ENCODE measurements at regions not wholly inside any gene's neighbourhood (a gene's known extent, or its start where the extent isn't known, plus 50 kb on each side); places are given as distances from the start of the nearest gene placed in this dataset.

- H3K4me3 ChIP-seq (ENCODE audit: low read depth, low read length) = no peak overlapping the region
- H3K27me3 ChIP-seq = no peaks in the 10 kb centered on the region
- no peaks in the 10 kb centered on the region for H3K9me3 ChIP-seq
- no peaks in the 10 kb centered on the region for H3K36me3 ChIP-seq
- TF ChIP-seq CTCF (IDR thresholded peaks at IDR 0.05; ENCODE audit: low read depth, low read length) = no peak
- no peaks in the 10 kb centered on the region for H3K4me1 ChIP-seq
- no peak for DNase-seq
Observed at GRCh38 chrX:87755493-87755892, 237.9 kb downstream of the KLHL4 start.

GRCh38 chrX:87788976-87789375, 271.4 kb downstream of the KLHL4 start:
- Histone ChIP-seq H3K36me3 (no peaks in the 10 kb centered on the region), H3K4me3 (ENCODE audit: low read depth, low read length) (no peak overlapping the region), H3K27me3 (no peaks in the 10 kb centered on the region), H3K9me3 (no peaks in the 10 kb centered on the region), H3K4me1 (no peaks in the 10 kb centered on the region)
- no peak for DNase-seq
- no peak for TF ChIP-seq CTCF (IDR thresholded peaks at IDR 0.05; ENCODE audit: low read depth, low read length)

GRCh38 chrX:87798039-87798438, 280.4 kb downstream of the KLHL4 start:
- Histone ChIP-seq H3K27me3 (no peaks in the 10 kb centered on the region), H3K4me3 (ENCODE audit: low read depth, low read length) (no peak overlapping the region), H3K9me3 (no peaks in the 10 kb centered on the region), H3K36me3 (no peaks in the 10 kb centered on the region), H3K4me1 (no peaks in the 10 kb centered on the region)
- no peak for DNase-seq
- no peak for TF ChIP-seq CTCF (IDR thresholded peaks at IDR 0.05; ENCODE audit: low read depth, low read length)

- TF ChIP-seq CTCF (IDR thresholded peaks at IDR 0.05; ENCODE audit: low read depth, low read length) = no peak
- Histone ChIP-seq H3K4me1 (no peaks in the 10 kb centered on the region), H3K36me3 (no peaks in the 10 kb centered on the region), H3K27me3 (no peaks in the 10 kb centered on the region), H3K9me3 (no peaks in the 10 kb centered on the region), H3K4me3 (ENCODE audit: low read depth, low read length) (no peak overlapping the region)
- no peak for DNase-seq
Observed at GRCh38 chrX:87805829-87806490, 288.4 kb downstream of the KLHL4 start.

GRCh38 chrX:87808576-87809243, 291.1 kb downstream of the KLHL4 start:
- no peak for TF ChIP-seq CTCF (IDR thresholded peaks at IDR 0.05; ENCODE audit: low read depth, low read length)

GRCh38 chrX:87813566-87813965, 296.0 kb downstream of the KLHL4 start:
- Histone ChIP-seq H3K4me1 (no peaks in the 10 kb centered on the region), H3K36me3 (no peaks in the 10 kb centered on the region), H3K4me3 (ENCODE audit: low read depth, low read length) (no peak overlapping the region), H3K9me3 (no peaks in the 10 kb centered on the region), H3K27me3 (no peaks in the 10 kb centered on the region)
- no peak for TF ChIP-seq CTCF (IDR thresholded peaks at IDR 0.05; ENCODE audit: low read depth, low read length)
- no peak for DNase-seq

More at GRCh38 chrX:87808576-87809243, 291.1 kb downstream of the KLHL4 start:
- H3K4me1 ChIP-seq = no peaks in the 10 kb centered on the region
- DNase-seq = no peak
- no peaks in the 10 kb centered on the region for H3K27me3 ChIP-seq
- H3K4me3 ChIP-seq (ENCODE audit: low read depth, low read length) = no peak overlapping the region
- no peaks in the 10 kb centered on the region for H3K36me3 ChIP-seq
- no peaks in the 10 kb centered on the region for H3K9me3 ChIP-seq
